ENCODE measurements at regions not wholly inside any gene's neighbourhood (a gene's known extent, or its start where the extent isn't known, plus 50 kb on each side); places are given as distances from the start of the nearest gene placed in this dataset.

GRCh38 chr3:95036526-95037021, 973.7 kb downstream of the NSUN3 start:
- peaks cover 20% of the 10 kb centered on the region for H3K9me3 Mint-ChIP-seq
- no peak for ATAC-seq
- DNase-seq (ENCODE audit: low spot score), result no peak
- H3K27ac Mint-ChIP-seq, result no peak overlapping the region
- H3K36me3 Mint-ChIP-seq, result peaks cover 6% of the 10 kb centered on the region
- no peaks in the 10 kb centered on the region for H3K4me1 Mint-ChIP-seq (ENCODE audit: low read depth in 2 of 2)
- no peaks in the 10 kb centered on the region for H3K27me3 Mint-ChIP-seq
- no peak overlapping the region for H3K4me3 Mint-ChIP-seq

- no peaks in the 10 kb centered on the region for H3K27me3 Mint-ChIP-seq
- no peak overlapping the region for H3K27ac Mint-ChIP-seq
- DNase-seq (ENCODE audit: low spot score), result no peak
- no peak for ATAC-seq
- peaks cover 18% of the 10 kb centered on the region for H3K9me3 Mint-ChIP-seq
- H3K4me3 Mint-ChIP-seq, result no peak overlapping the region
- H3K36me3 Mint-ChIP-seq, result peaks cover 6% of the 10 kb centered on the region
- H3K4me1 Mint-ChIP-seq (ENCODE audit: low read depth in 2 of 2), result no peaks in the 10 kb centered on the region
Observed at GRCh38 chr3:95037097-95037496, 974.2 kb downstream of the NSUN3 start.

GRCh38 chr3:95037927-95038326, 975.1 kb downstream of the NSUN3 start:
- ATAC-seq (no peak), DNase-seq (ENCODE audit: low spot score) (no peak)
- Mint-ChIP-seq H3K36me3 (peaks cover 6% of the 10 kb centered on the region), H3K4me3 (no peak overlapping the region), H3K27me3 (no peaks in the 10 kb centered on the region), H3K27ac (no peak overlapping the region), H3K4me1 (ENCODE audit: low read depth in 2 of 2) (no peaks in the 10 kb centered on the region), H3K9me3 (peaks cover 17% of the 10 kb centered on the region)

- Mint-ChIP-seq H3K4me3 (no peak overlapping the region), H3K27ac (no peak overlapping the region), H3K36me3 (no peaks in the 10 kb centered on the region), H3K27me3 (no peaks in the 10 kb centered on the region), H3K4me1 (ENCODE audit: low read depth in 2 of 2) (no peaks in the 10 kb centered on the region), H3K9me3 (peaks cover 9% of the 10 kb centered on the region)
- DNase-seq (ENCODE audit: low spot score), result no peak
- no peak for ATAC-seq
Observed at GRCh38 chr3:95044101-95044500, 981.2 kb downstream of the NSUN3 start.

- no peaks in the 10 kb centered on the region for H3K27me3 Mint-ChIP-seq
- H3K27ac Mint-ChIP-seq, result no peak overlapping the region
- H3K4me1 Mint-ChIP-seq (ENCODE audit: low read depth in 2 of 2), result no peaks in the 10 kb centered on the region
- DNase-seq (ENCODE audit: low spot score), result no peak
- no peak overlapping the region for H3K4me3 Mint-ChIP-seq
- no peaks in the 10 kb centered on the region for H3K36me3 Mint-ChIP-seq
- no peak for ATAC-seq
- peaks cover 5% of the 10 kb centered on the region for H3K9me3 Mint-ChIP-seq
Observed at GRCh38 chr3:95048564-95048963, 985.7 kb downstream of the NSUN3 start.

GRCh38 chr3:95049841-95050240, 987.0 kb downstream of the NSUN3 start:
- no peaks in the 10 kb centered on the region for H3K4me1 Mint-ChIP-seq (ENCODE audit: low read depth in 2 of 2)
- H3K9me3 Mint-ChIP-seq, result peaks cover 3% of the 10 kb centered on the region
- DNase-seq (ENCODE audit: low spot score) (no peak), ATAC-seq (no peak)
- H3K27ac Mint-ChIP-seq, result no peak overlapping the region
- no peaks in the 10 kb centered on the region for H3K27me3 Mint-ChIP-seq
- H3K4me3 Mint-ChIP-seq, result no peak overlapping the region
- no peaks in the 10 kb centered on the region for H3K36me3 Mint-ChIP-seq

- ATAC-seq (no peak), DNase-seq (ENCODE audit: low spot score) (no peak)
- H3K4me3 Mint-ChIP-seq, result no peak overlapping the region
- H3K9me3 Mint-ChIP-seq, result peaks cover 3% of the 10 kb centered on the region
- H3K27ac Mint-ChIP-seq, result no peak overlapping the region
- no peaks in the 10 kb centered on the region for H3K27me3 Mint-ChIP-seq
- no peaks in the 10 kb centered on the region for H3K36me3 Mint-ChIP-seq
- no peaks in the 10 kb centered on the region for H3K4me1 Mint-ChIP-seq (ENCODE audit: low read depth in 2 of 2)
Observed at GRCh38 chr3:95055288-95055687, 992.4 kb downstream of the NSUN3 start.

- DNase-seq (ENCODE audit: low spot score) (no peak), ATAC-seq (no peak)
- H3K27ac Mint-ChIP-seq, result no peak overlapping the region
- no peak overlapping the region for H3K4me3 Mint-ChIP-seq
- no peaks in the 10 kb centered on the region for H3K36me3 Mint-ChIP-seq
- no peaks in the 10 kb centered on the region for H3K27me3 Mint-ChIP-seq
- H3K9me3 Mint-ChIP-seq, result peaks cover 8% of the 10 kb centered on the region
- H3K4me1 Mint-ChIP-seq (ENCODE audit: low read depth in 2 of 2), result no peaks in the 10 kb centered on the region
Observed at GRCh38 chr3:95082191-95082590, 1019.3 kb downstream of the NSUN3 start.

- no peak for ATAC-seq
- DNase-seq (ENCODE audit: low spot score), result no peak
- Mint-ChIP-seq H3K36me3 (no peaks in the 10 kb centered on the region), H3K27me3 (no peaks in the 10 kb centered on the region), H3K4me1 (ENCODE audit: low read depth in 2 of 2) (no peaks in the 10 kb centered on the region), H3K9me3 (peaks cover 13% of the 10 kb centered on the region), H3K27ac (no peak overlapping the region), H3K4me3 (no peak overlapping the region)
Observed at GRCh38 chr3:95084738-95085137, 1021.9 kb downstream of the NSUN3 start.

GRCh38 chr3:95088464-95088863, 1025.6 kb downstream of the NSUN3 start:
- DNase-seq (ENCODE audit: low spot score) (no peak), ATAC-seq (no peak)
- H3K36me3 Mint-ChIP-seq, result no peaks in the 10 kb centered on the region
- no peaks in the 10 kb centered on the region for H3K4me1 Mint-ChIP-seq (ENCODE audit: low read depth in 2 of 2)
- H3K27me3 Mint-ChIP-seq, result no peaks in the 10 kb centered on the region
- no peak overlapping the region for H3K27ac Mint-ChIP-seq
- H3K4me3 Mint-ChIP-seq, result no peak overlapping the region
- peaks cover 25% of the 10 kb centered on the region for H3K9me3 Mint-ChIP-seq

GRCh38 chr3:95097493-95097892, 1034.6 kb downstream of the NSUN3 start:
- no peak for ATAC-seq

GRCh38 chr3:95120921-95121320, 1058.1 kb downstream of the NSUN3 start:
- H3K27me3 Mint-ChIP-seq, result no peaks in the 10 kb centered on the region
- no peak overlapping the region for H3K27ac Mint-ChIP-seq
- H3K36me3 Mint-ChIP-seq, result peaks cover 10% of the 10 kb centered on the region
- H3K4me1 Mint-ChIP-seq (ENCODE audit: low read depth in 2 of 2), result no peaks in the 10 kb centered on the region
- ATAC-seq, result no peak
- DNase-seq (ENCODE audit: low spot score), result no peak
- H3K9me3 Mint-ChIP-seq, result peaks cover 22% of the 10 kb centered on the region
- H3K4me3 Mint-ChIP-seq, result no peak overlapping the region

More at GRCh38 chr3:95097493-95097892, 1034.6 kb downstream of the NSUN3 start:
- Mint-ChIP-seq H3K27ac (no peak overlapping the region), H3K9me3 (peaks cover 15% of the 10 kb centered on the region), H3K36me3 (peaks cover 12% of the 10 kb centered on the region), H3K27me3 (no peaks in the 10 kb centered on the region), H3K4me3 (no peak overlapping the region), H3K4me1 (ENCODE audit: low read depth in 2 of 2) (no peaks in the 10 kb centered on the region)
- DNase-seq (ENCODE audit: low spot score), result no peak

GRCh38 chr3:95123104-95123503, 1060.2 kb downstream of the NSUN3 start:
- H3K4me3 Mint-ChIP-seq, result no peak overlapping the region
- no peak for ATAC-seq

GRCh38 chr3:95134693-95135413, 1072.0 kb downstream of the NSUN3 start:
- Mint-ChIP-seq H3K27ac (no peak overlapping the region), H3K36me3 (peaks cover 6% of the 10 kb centered on the region), H3K9me3 (peaks cover 6% of the 10 kb centered on the region), H3K4me1 (ENCODE audit: low read depth in 2 of 2) (no peaks in the 10 kb centered on the region), H3K4me3 (no peak overlapping the region), H3K27me3 (no peaks in the 10 kb centered on the region)
- DNase-seq (ENCODE audit: low spot score), result no peak
- no peak for ATAC-seq

More at GRCh38 chr3:95123104-95123503, 1060.2 kb downstream of the NSUN3 start:
- H3K27ac Mint-ChIP-seq, result no peak overlapping the region
- H3K36me3 Mint-ChIP-seq, result peaks cover 10% of the 10 kb centered on the region
- H3K9me3 Mint-ChIP-seq, result peaks cover 24% of the 10 kb centered on the region
- H3K4me1 Mint-ChIP-seq (ENCODE audit: low read depth in 2 of 2), result no peaks in the 10 kb centered on the region
- no peak for DNase-seq (ENCODE audit: low spot score)
- H3K27me3 Mint-ChIP-seq, result no peaks in the 10 kb centered on the region

- ATAC-seq, result no peak
- Mint-ChIP-seq H3K27me3 (no peaks in the 10 kb centered on the region), H3K27ac (no peak overlapping the region), H3K4me1 (ENCODE audit: low read depth in 2 of 2) (no peaks in the 10 kb centered on the region), H3K36me3 (peaks cover 4% of the 10 kb centered on the region), H3K9me3 (peaks cover 17% of the 10 kb centered on the region), H3K4me3 (no peak overlapping the region)
- DNase-seq (ENCODE audit: low spot score), result no peak
Observed at GRCh38 chr3:95148107-95148506, 1085.2 kb downstream of the NSUN3 start.
